ENCODE measurements at regions not wholly inside any gene's neighbourhood (a gene's known extent, or its start where the extent isn't known, plus 50 kb on each side); places are given as distances from the start of the nearest gene placed in this dataset.

- TF ChIP-seq CTCF (conservative IDR thresholded peaks at IDR 0.05; ENCODE audit: low read depth, low read length) (no peak), EZH2 (IDR thresholded peaks at IDR 0.05; ENCODE audit: borderline replicate concordance, low read depth, low read length, poor library complexity, severe bottlenecking) (no peak)
Measured at GRCh38 chr2:11096591-11096990, 58.7 kb upstream of the SLC66A3 start.
